Mucosa of descending colon (tissue), 3 donors: ENCODE measurements at regions not wholly inside any gene's neighbourhood (a gene's known extent, or its start where the extent isn't known, plus 50 kb on each side); places are given as distances from the start of the nearest gene placed in this dataset.
A peak's percentile ranks its signal among the peaks of the same experiment; 100 is the strongest.

Source experiments
- ATAC-seq: fragments of 200-7000 bp; cut with Tn5 transposase; one replicate; pipeline ENCODE4 v1.9.1; 2020; ENCODE audit warnings: mild to moderate bottlenecking, moderate library complexity
- DNase-seq, 3 donors: peaks; one replicate each; pipeline ENCODE4 v3.0.0-alpha.2; 2020
- H3K36me3 ChIP-seq: fragments of 200-600 bp; one replicate; pipeline ENCODE4 v1.8.0; 2021; ENCODE audit warnings: low read depth, mild to moderate bottlenecking
- H3K4me1 ChIP-seq: fragments of 200-600 bp; one replicate; pipeline ENCODE4 v1.8.0; 2021; ENCODE audit warnings: low read depth, mild to moderate bottlenecking
- H3K4me3 ChIP-seq: fragments of 200-600 bp; one replicate; pipeline ENCODE4 v1.8.0; 2021; ENCODE audit warnings: mild to moderate bottlenecking
- H3K9me3 ChIP-seq: fragments of 200-600 bp; one replicate; pipeline ENCODE4 v1.8.0; 2021; ENCODE audit warnings: mild to moderate bottlenecking
- intact Hi-C, 2 donors: fragments of 100-400 bp; cut with DNase I in 1 of 2; cut with micrococcal nuclease in 1 of 2; formaldehyde crosslinking; loops; one replicate each; pipeline versions ENCODE4 v1.11.0 to v1.11.1; 2022; cut with DNase I, micrococcal nuclease
- TF ChIP-seq, protein P1 (sequence below): fragments of 200-600 bp; IDR thresholded peaks from one replicate; pipeline ENCODE4 v1.8.0; 2022; ENCODE audit warnings: antibody characterized with exemption, mild to moderate bottlenecking
- donor health status: DM: no; HTN: no; CAD: no; lungs with moderate emphysema.
- donor health status: DM: no; HTN: no; CAD: no.
- donor health status: DM: no; HTN: yes; CAD: no.

DNA sequence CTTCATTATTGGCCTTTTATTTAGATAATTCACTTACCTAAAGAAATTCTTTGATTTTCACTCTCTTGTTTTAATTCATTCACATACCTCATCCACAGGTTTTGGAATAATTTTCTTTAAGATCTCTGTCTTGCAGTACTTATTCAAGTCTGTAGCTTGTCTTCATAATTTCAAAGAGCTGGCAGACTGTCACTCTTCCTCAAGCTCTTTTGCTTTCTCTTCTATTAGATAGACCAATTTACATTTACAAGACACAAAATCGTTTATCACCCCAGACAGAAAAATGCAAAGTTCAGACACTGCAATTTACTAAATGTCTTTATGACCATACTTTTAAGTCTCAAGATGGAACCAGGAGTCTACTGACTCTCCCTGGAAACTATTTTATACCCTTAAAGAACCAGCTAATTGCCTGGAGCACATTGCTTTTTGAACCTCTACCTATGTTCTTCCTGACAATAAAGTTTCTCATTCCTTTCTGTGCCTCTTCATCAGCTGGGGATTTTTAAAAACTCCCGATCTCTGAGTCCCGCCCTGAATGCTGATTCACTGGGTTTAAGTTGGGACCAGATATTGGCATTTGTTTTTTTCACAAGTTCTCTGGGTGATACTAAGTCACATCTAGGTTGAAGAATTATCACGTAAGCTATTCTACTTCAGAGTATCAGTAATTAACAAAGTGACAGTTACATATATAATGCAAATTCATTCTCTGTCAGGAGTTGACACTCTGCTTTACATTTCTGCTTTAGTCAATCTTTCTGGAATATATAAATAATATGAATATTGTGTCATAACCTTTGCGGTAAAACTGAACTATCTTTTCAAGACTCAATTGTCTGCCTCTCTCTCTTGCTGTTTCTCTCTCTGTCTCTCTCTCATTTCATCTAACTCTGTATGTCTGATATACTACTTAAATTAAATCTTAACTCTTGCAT, 196.4 kb downstream of the PCDH7 start:
- intact Hi-C loops = no loop called here
- H3K4me3 ChIP-seq = no peak overlapping the region
- ATAC-seq (peak; percentile 63), DNase-seq (no peak)
- TF ChIP-seq, protein P1, sequence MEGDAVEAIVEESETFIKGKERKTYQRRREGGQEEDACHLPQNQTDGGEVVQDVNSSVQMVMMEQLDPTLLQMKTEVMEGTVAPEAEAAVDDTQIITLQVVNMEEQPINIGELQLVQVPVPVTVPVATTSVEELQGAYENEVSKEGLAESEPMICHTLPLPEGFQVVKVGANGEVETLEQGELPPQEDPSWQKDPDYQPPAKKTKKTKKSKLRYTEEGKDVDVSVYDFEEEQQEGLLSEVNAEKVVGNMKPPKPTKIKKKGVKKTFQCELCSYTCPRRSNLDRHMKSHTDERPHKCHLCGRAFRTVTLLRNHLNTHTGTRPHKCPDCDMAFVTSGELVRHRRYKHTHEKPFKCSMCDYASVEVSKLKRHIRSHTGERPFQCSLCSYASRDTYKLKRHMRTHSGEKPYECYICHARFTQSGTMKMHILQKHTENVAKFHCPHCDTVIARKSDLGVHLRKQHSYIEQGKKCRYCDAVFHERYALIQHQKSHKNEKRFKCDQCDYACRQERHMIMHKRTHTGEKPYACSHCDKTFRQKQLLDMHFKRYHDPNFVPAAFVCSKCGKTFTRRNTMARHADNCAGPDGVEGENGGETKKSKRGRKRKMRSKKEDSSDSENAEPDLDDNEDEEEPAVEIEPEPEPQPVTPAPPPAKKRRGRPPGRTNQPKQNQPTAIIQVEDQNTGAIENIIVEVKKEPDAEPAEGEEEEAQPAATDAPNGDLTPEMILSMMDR = no peak
- no peaks in the 10 kb centered on the region for H3K9me3 ChIP-seq
- no peaks in the 10 kb centered on the region for H3K36me3 ChIP-seq
- H3K4me1 ChIP-seq = no peaks in the 10 kb centered on the region

GRCh38 chr4:30917946-30918345, 197.8 kb downstream of the PCDH7 start:
- Histone ChIP-seq H3K36me3 (no peaks in the 10 kb centered on the region), H3K9me3 (no peaks in the 10 kb centered on the region), H3K4me3 (no peak overlapping the region), H3K4me1 (no peaks in the 10 kb centered on the region)
- ATAC-seq (no peak), DNase-seq (no peak)
- TF ChIP-seq, protein P1 = no peak
- intact Hi-C loops = no loop called here

DNA sequence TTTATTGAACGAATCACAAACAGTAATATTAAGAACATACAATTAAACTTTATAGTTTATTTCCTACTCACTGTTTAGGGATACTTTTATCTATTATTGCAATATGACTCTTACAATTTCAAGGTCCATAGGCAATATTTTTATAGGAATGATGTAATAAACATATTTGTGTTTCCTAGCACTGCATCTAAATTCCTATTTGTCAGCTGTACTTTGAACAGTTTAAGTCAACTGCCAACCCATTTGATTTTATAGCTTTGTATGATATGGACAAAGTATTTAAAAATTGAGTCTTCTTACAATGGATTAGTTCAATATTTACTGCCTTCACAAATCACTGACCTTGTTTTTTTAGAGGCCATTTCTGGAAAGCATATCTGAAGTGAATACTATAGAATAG, 199.3 kb downstream of the PCDH7 start:
- ATAC-seq = peak; percentile 69
- TF ChIP-seq, protein P1 = no peak
- intact Hi-C loops = no loop called here
- no peaks in the 10 kb centered on the region for H3K9me3 ChIP-seq
- no peaks in the 10 kb centered on the region for H3K36me3 ChIP-seq
- no peak overlapping the region for H3K4me3 ChIP-seq
- H3K4me1 ChIP-seq = no peaks in the 10 kb centered on the region
- DNase-seq = no peak

DNA sequence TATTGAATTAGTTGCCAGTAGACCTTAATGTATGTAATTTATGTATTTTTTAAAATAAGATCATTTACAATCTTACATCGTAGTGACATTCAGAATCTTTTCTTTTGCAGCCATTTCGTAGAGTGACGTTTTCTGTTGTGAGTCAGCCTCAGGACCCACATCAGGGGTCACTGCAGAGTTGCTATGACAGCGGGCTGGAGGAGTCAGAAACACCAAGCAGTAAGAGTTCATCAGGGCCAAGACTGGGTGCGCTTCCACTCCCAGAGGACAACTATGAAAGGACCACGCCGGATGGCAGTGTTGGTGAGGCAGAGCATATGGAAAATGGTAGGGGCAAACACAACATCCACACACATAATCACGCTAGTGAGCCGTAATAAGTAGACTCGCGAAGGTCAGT, 199.9 kb downstream of the PCDH7 start:
- intact Hi-C loops = no loop called here
- no peak for DNase-seq
- no peak overlapping the region for H3K4me3 ChIP-seq
- TF ChIP-seq, protein P1 = no peak
- no peaks in the 10 kb centered on the region for H3K9me3 ChIP-seq
- no peak for ATAC-seq
- no peaks in the 10 kb centered on the region for H3K36me3 ChIP-seq
- H3K4me1 ChIP-seq = no peaks in the 10 kb centered on the region

DNA sequence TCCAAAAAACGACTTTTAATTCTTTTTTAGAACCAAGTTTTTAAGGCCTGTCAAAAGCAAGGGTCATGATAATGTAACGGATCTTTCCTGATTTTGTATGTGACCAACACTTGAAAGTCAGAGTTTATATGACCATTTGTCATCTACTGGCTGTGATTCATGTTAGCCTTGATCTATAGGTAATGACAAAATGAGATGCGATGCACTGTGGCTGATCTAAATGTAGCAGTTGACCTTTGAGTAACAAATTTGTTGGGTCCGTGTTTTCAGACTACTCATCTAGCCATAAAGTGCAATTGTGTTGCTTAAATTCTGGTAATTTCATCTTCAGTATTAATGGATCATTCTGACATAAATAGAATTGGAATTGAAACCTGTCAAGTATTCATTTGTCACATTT, 202.5 kb downstream of the PCDH7 start:
- no peak for ATAC-seq
- intact Hi-C loops = no loop called here
- no peak overlapping the region for H3K4me3 ChIP-seq

More for the DNA sequence above, 202.5 kb downstream of the PCDH7 start:
- Histone ChIP-seq H3K36me3 (no peaks in the 10 kb centered on the region), H3K4me1 (no peaks in the 10 kb centered on the region), H3K9me3 (no peaks in the 10 kb centered on the region)
- DNase-seq = no peak
- TF ChIP-seq, protein P1 = no peak
